T1000 (cell line): ENCODE measurements at regions not wholly inside any gene's neighbourhood (a gene's known extent, or its start where the extent isn't known, plus 50 kb on each side); places are given as distances from the start of the nearest gene placed in this dataset.

Experiments used
- DNase-seq: peaks from one replicate; lab custom pipeline; 2025; ENCODE audit warnings: mixed read lengths; lab: John Stamatoyannopoulos, UW

GRCh38 chr20:11248011-11248409 lies 574.2 kb upstream of the JAG1 start:
- DNase-seq: no peak

GRCh38 chr20:11248687-11249638 lies 575.2 kb upstream of the JAG1 start:
- DNase-seq: no peak

- DNase-seq: no peak
Measured at GRCh38 chr20:11249683-11250082, 575.9 kb upstream of the JAG1 start.

- DNase-seq: no peak
Measured at GRCh38 chr20:11252447-11252846, 578.6 kb upstream of the JAG1 start.

- no peak for DNase-seq
Measured at GRCh38 chr20:11255455-11255854, 581.7 kb upstream of the JAG1 start.

GRCh38 chr20:11255860-11256259 lies 582.1 kb upstream of the JAG1 start:
- no peak for DNase-seq

- no peak for DNase-seq
Measured at GRCh38 chr20:11260611-11261010, 586.8 kb upstream of the JAG1 start.

- DNase-seq: peak; percentile 77
Measured at GRCh38 chr20:11261533-11262000, 587.8 kb upstream of the JAG1 start.

GRCh38 chr20:11266571-11266970 lies 592.8 kb upstream of the JAG1 start:
- no peak for DNase-seq

- peak; percentile 41 for DNase-seq
Measured at GRCh38 chr20:11267131-11267761, 593.4 kb upstream of the JAG1 start.

GRCh38 chr20:11267762-11268335 lies 594.0 kb upstream of the JAG1 start:
- DNase-seq: no peak

GRCh38 chr20:11270566-11270965 lies 596.8 kb upstream of the JAG1 start:
- DNase-seq: no peak

GRCh38 chr20:11271319-11271718 lies 597.5 kb upstream of the JAG1 start:
- DNase-seq: no peak

- DNase-seq: no peak
Measured at GRCh38 chr20:11271920-11272594, 598.3 kb upstream of the JAG1 start.

- no peak for DNase-seq
Measured at GRCh38 chr20:11274141-11274594, 600.4 kb upstream of the JAG1 start.

- DNase-seq: no peak
Measured at GRCh38 chr20:11275740-11276139, 601.9 kb upstream of the JAG1 start.

- no peak for DNase-seq
Measured at GRCh38 chr20:11277170-11277569, 603.4 kb upstream of the JAG1 start.

GRCh38 chr20:11277858-11278257 lies 604.1 kb upstream of the JAG1 start:
- DNase-seq: no peak

GRCh38 chr20:11278461-11278860 lies 604.7 kb upstream of the JAG1 start:
- no peak for DNase-seq

- no peak for DNase-seq
Measured at GRCh38 chr20:11281240-11281639, 607.4 kb upstream of the JAG1 start.

GRCh38 chr20:11281768-11282167 lies 608.0 kb upstream of the JAG1 start:
- no peak for DNase-seq

GRCh38 chr20:11287126-11287525 lies 613.3 kb upstream of the JAG1 start:
- no peak for DNase-seq
